Lung (tissue), 11 donors: ENCODE measurements at regions not wholly inside any gene's neighbourhood (a gene's known extent, or its start where the extent isn't known, plus 50 kb on each side); places are given as distances from the start of the nearest gene placed in this dataset.

Experiments
- ATAC-seq: fragments of 200-7000 bp; cut with Tn5 transposase; one replicate; pipeline ENCODE4 v1.9.1; 2020; ENCODE audit warnings: moderate number of reproducible peaks; ENCODE audit not compliant: insufficient read depth, low FRiP score
- DNase-seq, 3 donors: peaks; one replicate each; pipeline ENCODE4 v3.0.0-alpha.2; 2013 to 2017
- H3K27ac ChIP-seq, 2 donors: one replicate each; pipeline ENCODE4 v1.5.1; 2013; ENCODE audit warnings: mild to moderate bottlenecking in 2 of 2, moderate library complexity in 2 of 2, control low read depth in 1 of 2, inconsistent platforms in 1 of 2, low read depth in 1 of 2, low read length in 1 of 2
- H3K27me3 ChIP-seq, 3 donors: one replicate each; pipeline ENCODE4 v1.5.1; 2013; ENCODE audit warnings: low read length in 2 of 3; ENCODE audit not compliant: control insufficient read depth in 3 of 3, insufficient read depth in 3 of 3
- H3K36me3 ChIP-seq, 4 donors: one replicate each; pipeline ENCODE4 v1.5.1; 2013; ENCODE audit warnings: low read length in 4 of 4, mild to moderate bottlenecking in 1 of 4, moderate library complexity in 1 of 4; ENCODE audit not compliant: control insufficient read depth in 4 of 4, insufficient read depth in 4 of 4
- H3K4me1 ChIP-seq, 5 donors: one replicate each; pipeline ENCODE4 v1.5.1; 2013; ENCODE audit warnings: low read length in 5 of 5, mild to moderate bottlenecking in 2 of 5, moderate library complexity in 1 of 5; ENCODE audit not compliant: control insufficient read depth in 5 of 5, insufficient read depth in 5 of 5
- H3K4me3 ChIP-seq: one replicate; pipeline ENCODE4 v1.5.1; 2013; ENCODE audit warnings: mild to moderate bottlenecking, control low read depth, moderate library complexity
- H3K9ac ChIP-seq, 2 donors: one replicate each; pipeline ENCODE4 v1.5.1; 2013; ENCODE audit warnings: low read length in 2 of 2, control low read depth in 1 of 2; ENCODE audit not compliant: insufficient read depth in 1 of 2
- H3K9me3 ChIP-seq, 4 donors: one replicate each; pipeline ENCODE4 v1.5.1; 2013; ENCODE audit warnings: low read length in 3 of 4, mild to moderate bottlenecking in 1 of 4, moderate library complexity in 1 of 4; ENCODE audit not compliant: control insufficient read depth in 4 of 4, insufficient read depth in 3 of 4
- CTCF ChIP-seq: IDR thresholded peaks from 2 replicates; pipeline ENCODE4 v1.5.1; 2012; ENCODE audit warnings: mild to moderate bottlenecking; ENCODE audit errors: control extremely low read depth, extremely low read depth
- WGBS, 2 donors: extraction: QIAGEN DNeasy Blood & Tissue Kit; methylation state at CpG; one replicate each; pipeline ENCODE4 v1.1.7; 2013; 5-methylcytosine and 5-hydroxymethylcytosine counted together
- donor health status: control.
- donor health status: control.
- donor health status: Bipolar disorder and iron deficiency.
- donor health status: healthy.
- donor health status: DM: yes; HTN: yes; CAD: no.

GRCh38 chr4:13190093-13190721 lies 293.9 kb downstream of the RAB28 start:
- no peak overlapping the region for H3K9ac ChIP-seq
- ATAC-seq, result no peak
- H3K27me3 ChIP-seq, result no peaks in the 10 kb centered on the region
- H3K36me3 ChIP-seq, result no peaks in the 10 kb centered on the region
- no peak for TF ChIP-seq CTCF
- no peak overlapping the region for H3K27ac ChIP-seq
- H3K9me3 ChIP-seq, result peaks cover 0 to 2% (median 0%) of the 10 kb centered on the region in 4 donors
- H3K4me3 ChIP-seq, result no peak overlapping the region
- no peak for DNase-seq
- no peaks in the 10 kb centered on the region for H3K4me1 ChIP-seq
- WGBS, 2 donors, result 85 to 90% methylated on average over 6 of the region's 6 CpGs

GRCh38 chr4:13184199-13184598 lies 299.9 kb downstream of the RAB28 start:
- no peaks in the 10 kb centered on the region for H3K4me1 ChIP-seq
- DNase-seq (no peak), ATAC-seq (no peak)
- WGBS, 2 donors, result 92 to 98% methylated on average over 2 of the region's 2 CpGs
- H3K9ac ChIP-seq, result no peak overlapping the region
- peaks cover 0 to 2% (median 0%) of the 10 kb centered on the region in 4 donors for H3K9me3 ChIP-seq
- no peaks in the 10 kb centered on the region for H3K27me3 ChIP-seq
- no peaks in the 10 kb centered on the region for H3K36me3 ChIP-seq
- H3K27ac ChIP-seq, result no peak overlapping the region
- H3K4me3 ChIP-seq, result no peak overlapping the region
- TF ChIP-seq CTCF, result no peak

- no peak overlapping the region for H3K4me3 ChIP-seq
Measured at GRCh38 chr4:13182133-13182532, 302.0 kb downstream of the RAB28 start.

More at GRCh38 chr4:13182133-13182532, 302.0 kb downstream of the RAB28 start:
- TF ChIP-seq CTCF, result no peak
- DNase-seq (no peak), ATAC-seq (no peak)
- peaks cover 0 to 2% (median 0%) of the 10 kb centered on the region in 4 donors for H3K9me3 ChIP-seq
- no peak overlapping the region for H3K27ac ChIP-seq
- no peaks in the 10 kb centered on the region for H3K27me3 ChIP-seq
- no peaks in the 10 kb centered on the region for H3K36me3 ChIP-seq
- no peaks in the 10 kb centered on the region for H3K4me1 ChIP-seq
- no peak overlapping the region for H3K9ac ChIP-seq
